ENCODE measurements at regions not wholly inside any gene's neighbourhood (a gene's known extent, or its start where the extent isn't known, plus 50 kb on each side); places are given as distances from the start of the nearest gene placed in this dataset.

- Histone ChIP-seq H3K4me3 (no peak overlapping the region), H3K27ac (no peak overlapping the region), H3K9me3 (no peaks in the 10 kb centered on the region), H3K36me3 (no peaks in the 10 kb centered on the region), H3K4me1 (no peaks in the 10 kb centered on the region), H3K27me3 (no peaks in the 10 kb centered on the region)
- DNase-seq: no peak
- TF ChIP-seq CTCF (IDR thresholded peaks at IDR 0.05): no peak
- no peak for TF ChIP-seq POLR2A (IDR thresholded peaks at IDR 0.05)
- intact Hi-C loops (cut with DNase I; ENCODE audit: low total_unique reads): no loop called here
Observed at GRCh38 chr3:110588906-110589305, 482.7 kb upstream of the NECTIN3 start.

- TF ChIP-seq POLR2A (IDR thresholded peaks at IDR 0.05) (no peak), CTCF (IDR thresholded peaks at IDR 0.05) (no peak)
- H3K27me3 ChIP-seq: no peaks in the 10 kb centered on the region
- H3K4me3 ChIP-seq: no peak overlapping the region
- intact Hi-C loops (cut with DNase I; ENCODE audit: low total_unique reads): no loop called here
- no peaks in the 10 kb centered on the region for H3K4me1 ChIP-seq
- H3K27ac ChIP-seq: no peak overlapping the region
- H3K9me3 ChIP-seq: no peaks in the 10 kb centered on the region
- no peak for DNase-seq
- no peaks in the 10 kb centered on the region for H3K36me3 ChIP-seq
Observed at GRCh38 chr3:110589341-110589740, 482.3 kb upstream of the NECTIN3 start.

GRCh38 chr3:110593749-110594148 is 477.9 kb upstream of the NECTIN3 start:
- H3K27me3 ChIP-seq: no peaks in the 10 kb centered on the region
- no peak overlapping the region for H3K4me3 ChIP-seq
- H3K9me3 ChIP-seq: no peaks in the 10 kb centered on the region
- no peak overlapping the region for H3K27ac ChIP-seq
- DNase-seq: no peak
- TF ChIP-seq CTCF (IDR thresholded peaks at IDR 0.05): no peak
- TF ChIP-seq POLR2A (IDR thresholded peaks at IDR 0.05): no peak
- H3K36me3 ChIP-seq: no peaks in the 10 kb centered on the region
- intact Hi-C loops (cut with DNase I; ENCODE audit: low total_unique reads): no loop called here
- no peaks in the 10 kb centered on the region for H3K4me1 ChIP-seq

GRCh38 chr3:110598847-110599490 is 472.6 kb upstream of the NECTIN3 start:
- Histone ChIP-seq H3K9me3 (no peaks in the 10 kb centered on the region), H3K36me3 (no peaks in the 10 kb centered on the region), H3K4me1 (no peaks in the 10 kb centered on the region), H3K4me3 (no peak overlapping the region), H3K27ac (no peak overlapping the region), H3K27me3 (no peaks in the 10 kb centered on the region)
- intact Hi-C loops (cut with DNase I; ENCODE audit: low total_unique reads): no loop called here
- DNase-seq: no peak
- TF ChIP-seq POLR2A (IDR thresholded peaks at IDR 0.05) (no peak), CTCF (IDR thresholded peaks at IDR 0.05) (no peak)

- intact Hi-C loops (cut with DNase I; ENCODE audit: low total_unique reads): no loop called here
- H3K9me3 ChIP-seq: no peaks in the 10 kb centered on the region
- H3K36me3 ChIP-seq: no peaks in the 10 kb centered on the region
- no peaks in the 10 kb centered on the region for H3K27me3 ChIP-seq
- TF ChIP-seq POLR2A (IDR thresholded peaks at IDR 0.05) (no peak), CTCF (IDR thresholded peaks at IDR 0.05) (no peak)
- no peaks in the 10 kb centered on the region for H3K4me1 ChIP-seq
- H3K27ac ChIP-seq: no peak overlapping the region
- no peak for DNase-seq
- H3K4me3 ChIP-seq: no peak overlapping the region
Observed at GRCh38 chr3:110608566-110608965, 463.1 kb upstream of the NECTIN3 start.

All from uterus (tissue), 3 donors.